GM12865 (cell line): ENCODE measurements at regions not wholly inside any gene's neighbourhood (a gene's known extent, or its start where the extent isn't known, plus 50 kb on each side); places are given as distances from the start of the nearest gene placed in this dataset.

Source experiments
- DNase-seq: peaks from one replicate; pipeline ENCODE4 v3.0.0; 2010; ENCODE audit warnings: low read depth
- H3K4me3 ChIP-seq: 2 replicates; pipeline ENCODE4 v1.5.1; 2011; ENCODE audit warnings: mild to moderate bottlenecking, low read depth, low read length, control low read depth
- CTCF ChIP-seq: IDR thresholded peaks from 2 replicates; pipeline ENCODE4 v1.5.1; 2011; ENCODE audit warnings: low read length, control low read depth, low read depth, inconsistent platforms; ENCODE audit not compliant: insufficient read depth; ENCODE audit errors: missing control alignments

- no peak overlapping the region for H3K4me3 ChIP-seq
- no peak for TF ChIP-seq CTCF
- DNase-seq: no peak
Measured at GRCh38 chr1:19011845-19012231, 55.4 kb upstream of the IFFO2 start.

- TF ChIP-seq CTCF: no peak
- peak; percentile 84 for DNase-seq
- no peak overlapping the region for H3K4me3 ChIP-seq
Measured at GRCh38 chr1:19010995-19011844, 54.7 kb upstream of the IFFO2 start.

- no peak for TF ChIP-seq CTCF
- H3K4me3 ChIP-seq: no peak overlapping the region
- DNase-seq: no peak
Measured at GRCh38 chr1:19010503-19010902, 54.0 kb upstream of the IFFO2 start.

- no peak for TF ChIP-seq CTCF
- DNase-seq: no peak
Measured at GRCh38 chr1:19009882-19010321, 53.4 kb upstream of the IFFO2 start.

GRCh38 chr1:19009126-19009881, 52.8 kb upstream of the IFFO2 start:
- no peak for DNase-seq
- TF ChIP-seq CTCF: no peak
- H3K4me3 ChIP-seq: no peak overlapping the region

More at GRCh38 chr1:19009882-19010321, 53.4 kb upstream of the IFFO2 start:
- no peak overlapping the region for H3K4me3 ChIP-seq

- no peak for DNase-seq
- H3K4me3 ChIP-seq: no peak overlapping the region
Measured at GRCh38 chr1:19007491-19008441, 51.3 kb upstream of the IFFO2 start.

More at GRCh38 chr1:19007491-19008441, 51.3 kb upstream of the IFFO2 start:
- TF ChIP-seq CTCF: no peak
